HCT116 (cell line): ENCODE measurements at regions not wholly inside any gene's neighbourhood (a gene's known extent, or its start where the extent isn't known, plus 50 kb on each side); places are given as distances from the start of the nearest gene placed in this dataset.

ENCODE experiments used
- ATAC-seq: fragments of 200-7000 bp; cut with Tn5 transposase; 2 replicates; pipeline ENCODE4 v1.9.1; 2020; ENCODE audit warnings: mild to moderate bottlenecking, moderate library complexity
- BruUV-seq: library from RNA; stranded (reverse); fragments of 400-500 nt; replicated peaks from 2 replicates; lab custom pipeline; 2021; lab: Mats Ljungman, UMichigan
- CTCF ChIA-PET: fragments of 300-600 bp; sonication (Branson Sonifier 250); formaldehyde crosslinking; loops from one replicate; lab custom pipeline; 2021; ENCODE audit warnings: antibody characterized with exemption; lab: Charles Lee
- POLR2A ChIA-PET: fragments of 300-600, 350-600 bp; sonication (Branson Sonifier 250); formaldehyde crosslinking; loops from one replicate; lab custom pipeline; 2021; ENCODE audit warnings: antibody characterized with exemption; lab: Charles Lee
- RAD21 ChIA-PET, 2 experiments: fragments of 300-600 bp; sonication (Branson Sonifier 250); formaldehyde crosslinking; loops; one replicate each; lab custom pipeline; 2023; ENCODE audit warnings: low total read pairs in 2 of 2; ENCODE audit not compliant: uncharacterized antibody in 2 of 2, unreplicated experiment in 2 of 2, low non-redundant PET in 1 of 2; lab: Charles Lee
- DNase-seq: peaks from one replicate; pipeline ENCODE4 v3.0.0-alpha.2; 2010; ENCODE audit warnings: low read depth, low spot score
- H2AFZ ChIP-seq: fragments of 200-600 bp; shearing (Covaris generic), sonication (generic); 2 replicates; pipeline ENCODE4 v1.6.1; 2017; ENCODE audit warnings: low read depth, mixed run types, mixed read lengths, antibody characterized with exemption, low read length; ENCODE audit not compliant: poor library complexity, severe bottlenecking
- H3K27ac ChIP-seq: 2 replicates; pipeline ENCODE4 v1.5.1; 2012; ENCODE audit warnings: low read depth, low read length
- H3K27me3 ChIP-seq: fragments of 200-600 bp; sonication (generic); 2 replicates; pipeline ENCODE4 v1.6.1; 2016; ENCODE audit warnings: mixed run types, low read length, mixed read lengths; ENCODE audit not compliant: insufficient read depth
- H3K36me3 ChIP-seq, 2 experiments: fragments of 200-500 bp in 1 of 2; fragments of 200-600 bp in 1 of 2; sonication (Bioruptor generic) in 1 of 2; sonication (generic) in 1 of 2; 2 replicates each; pipeline versions ENCODE4 v1.5.1 to v1.6.1; 2014 to 2016; ENCODE audit warnings: low read length in 2 of 2, inconsistent platforms in 1 of 2, mixed read lengths in 1 of 2, mixed run types in 1 of 2; ENCODE audit not compliant: insufficient read depth in 2 of 2, control insufficient read depth in 1 of 2
- H3K4me1 ChIP-seq, 2 experiments: fragments of 200-600 bp in 1 of 2; sonication (generic) in 1 of 2; 2 replicates each; pipeline versions ENCODE4 v1.5.1 to v1.6.1; 2012 to 2017; ENCODE audit warnings: low read length in 2 of 2, inconsistent platforms in 1 of 2, mild to moderate bottlenecking in 1 of 2, mixed read lengths in 1 of 2, mixed run types in 1 of 2, moderate library complexity in 1 of 2; ENCODE audit not compliant: insufficient read depth in 2 of 2, control insufficient read depth in 1 of 2
- H3K4me2 ChIP-seq: fragments of 200-600 bp; sonication (generic); 2 replicates; pipeline ENCODE4 v1.6.1; 2017; ENCODE audit warnings: mixed run types, low read length, mixed read lengths
- H3K4me3 ChIP-seq, 2 experiments: fragments of 200-600 bp in 1 of 2; sonication (generic) in 1 of 2; replicated peaks in 1 of 2; 2 replicates each; pipeline ENCODE4 v1.5.1; 2011 to 2016; ENCODE audit warnings: low read length in 2 of 2, control low read depth in 1 of 2, low read depth in 1 of 2, mild to moderate bottlenecking in 1 of 2, mixed read lengths in 1 of 2, mixed run types in 1 of 2
- H3K79me2 ChIP-seq: fragments of 200-600 bp; sonication (generic); 2 replicates; pipeline ENCODE4 v1.6.1; 2017; ENCODE audit warnings: mild to moderate bottlenecking, mixed run types, low read length, moderate library complexity, mixed read lengths; ENCODE audit not compliant: insufficient read depth
- H3K9ac ChIP-seq: fragments of 200-600 bp; sonication (generic); 2 replicates; pipeline ENCODE4 v1.6.1; 2016; ENCODE audit warnings: low read length, mixed read lengths
- H3K9me2 ChIP-seq: fragments of 200-600 bp; sonication (generic), shearing (Covaris generic); 2 replicates; pipeline ENCODE4 v1.6.1; 2017; ENCODE audit warnings: mixed run types, mild to moderate bottlenecking, moderate library complexity; ENCODE audit not compliant: insufficient read depth
- H3K9me3 ChIP-seq, 2 experiments: fragments of 200-500 bp in 1 of 2; fragments of 200-600 bp in 1 of 2; sonication (Bioruptor generic) in 1 of 2; sonication (generic) in 1 of 2; 2 replicates each; pipeline ENCODE4 v1.6.1; 2014 to 2017; ENCODE audit warnings: low read length in 2 of 2, mixed read lengths in 2 of 2, inconsistent platforms in 1 of 2, low read depth in 1 of 2, mild to moderate bottlenecking in 1 of 2, mixed run types in 1 of 2, moderate library complexity in 1 of 2; ENCODE audit not compliant: control insufficient read depth in 1 of 2, insufficient read depth in 1 of 2
- H4K20me1 ChIP-seq: fragments of 200-600 bp; sonication (generic), shearing (Covaris generic); 2 replicates; pipeline ENCODE4 v1.6.1; 2017; ENCODE audit warnings: mixed run types, mild to moderate bottlenecking, moderate library complexity; ENCODE audit not compliant: insufficient read depth
- CBX3 ChIP-seq: IDR thresholded peaks from 2 replicates; pipeline ENCODE4 v1.6.1; 2012; ENCODE audit warnings: low read depth
- CTCF ChIP-seq, 3 experiments: fragments of 200-600 bp in 1 of 3; sonication (generic) in 1 of 3; IDR thresholded peaks in 2 of 3; conservative IDR thresholded peaks in 1 of 3; 2 replicates each; pipeline ENCODE4 v1.5.1; 2012 to 2017; ENCODE audit warnings: low read depth in 2 of 3, low read length in 2 of 3, antibody characterized with exemption in 1 of 3, borderline replicate concordance in 1 of 3, control low read depth in 1 of 3, mild to moderate bottlenecking in 1 of 3, mixed read lengths in 1 of 3, mixed run types in 1 of 3, moderate library complexity in 1 of 3; ENCODE audit not compliant: insufficient read depth in 1 of 3
- EGR1 ChIP-seq: IDR thresholded peaks from 2 replicates; pipeline ENCODE4 v1.6.1; 2012; ENCODE audit warnings: low read depth
- ELF1 ChIP-seq: IDR thresholded peaks from 2 replicates; pipeline ENCODE4 v1.6.1; 2012; ENCODE audit warnings: low read depth, borderline replicate concordance
- EZH2 ChIP-seq: fragments of 200-600 bp; sonication (generic); IDR thresholded peaks from 2 replicates; pipeline ENCODE4 v1.6.1; 2017; ENCODE audit warnings: antibody characterized with exemption, mixed run types
- FOSL1 ChIP-seq: IDR thresholded peaks from 2 replicates; pipeline ENCODE4 v1.6.1; 2012; ENCODE audit warnings: low read depth
- POLR2A ChIP-seq: IDR thresholded peaks from 2 replicates; pipeline ENCODE4 v1.7.0; 2011; ENCODE audit warnings: borderline replicate concordance; ENCODE audit not compliant: insufficient read depth, insufficient read length; ENCODE audit errors: extremely low read depth
- RAD21 ChIP-seq: IDR thresholded peaks from 2 replicates; pipeline ENCODE4 v1.6.1; 2012; ENCODE audit warnings: low read depth, mild to moderate bottlenecking
- SP1 ChIP-seq: IDR thresholded peaks from 2 replicates; pipeline ENCODE4 v1.6.1; 2012; ENCODE audit warnings: low read depth
- TCF7L2 ChIP-seq: IDR thresholded peaks from 2 replicates; pipeline ENCODE4 v1.7.0; 2011; ENCODE audit warnings: borderline replicate concordance, inconsistent platforms; ENCODE audit not compliant: insufficient read depth, insufficient read length; ENCODE audit errors: extremely low read depth
- YY1 ChIP-seq: IDR thresholded peaks from 2 replicates; pipeline ENCODE4 v1.6.1; 2011; ENCODE audit warnings: low read length, low read depth, moderate library complexity, mild to moderate bottlenecking; ENCODE audit not compliant: insufficient replicate concordance; ENCODE audit errors: extremely low read depth
- ZFX ChIP-seq: fragments of 450-650 bp; IDR thresholded peaks from 2 replicates; pipeline ENCODE4 v1.6.1; 2017
- ZNF274 ChIP-seq: fragments of 200-500 bp; sonication (Bioruptor generic); IDR thresholded peaks from 2 replicates; pipeline ENCODE4 v1.6.1; 2014; ENCODE audit warnings: mild to moderate bottlenecking, low read depth, low read length, inconsistent platforms
- intact Hi-C: fragments of 100-400 bp; cut with micrococcal nuclease; formaldehyde crosslinking; loops from 2 replicates; pipeline ENCODE4 v1.10.0; 2022

- TF ChIP-seq CTCF (IDR thresholded peaks at IDR 0.05 in 2 of 3, conservative IDR thresholded peaks at IDR 0.05 in 1 of 3; ENCODE audit: borderline replicate concordance in 1 of 3, insufficient read depth in 1 of 3, low read depth in 2 of 3, low read length in 2 of 3): no peak
- TF ChIP-seq SP1: no peak
Measured at GRCh38 chr2:198957181-198957580, 500.6 kb downstream of the SATB2 start (continued).

GRCh38 chr2:198953328-198953727 is 504.4 kb downstream of the SATB2 start:
- Histone ChIP-seq H3K36me3 (no peaks in the 10 kb centered on the region), H3K9ac (no peak overlapping the region), H3K4me1 (no peaks in the 10 kb centered on the region), H4K20me1 (no peaks in the 10 kb centered on the region), H3K9me3 (no peaks in the 10 kb centered on the region), H3K4me2 (no peak overlapping the region), H3K27ac (no peak overlapping the region), H2AFZ (no peak overlapping the region), H3K27me3 (no peaks in the 10 kb centered on the region)
- ATAC-seq: no peak
- intact Hi-C loops: no loop called here
- RAD21 ChIA-PET: no interaction called here
- no TSS peak for BruUV-seq
- POLR2A ChIA-PET: no interaction called here
- CTCF ChIA-PET: no interaction called here
- DNase-seq: no peak
- TF ChIP-seq FOSL1: no peak
- TF ChIP-seq ELF1: no peak
- TF ChIP-seq YY1: no peak
- TF ChIP-seq, all 23 proteins: peak for 0
- Histone ChIP-seq H3K79me2 (no peaks in the 10 kb centered on the region), H3K9me2 (no peaks in the 10 kb centered on the region), H3K4me3 (no peak overlapping the region)

GRCh38 chr2:198950803-198951202 is 506.9 kb downstream of the SATB2 start:
- ChIA-PET CTCF (no interaction called here), RAD21 (no interaction called here), POLR2A (no interaction called here)
- Histone ChIP-seq H2AFZ (no peak overlapping the region), H3K4me2 (no peak overlapping the region), H3K27ac (no peak overlapping the region), H4K20me1 (no peaks in the 10 kb centered on the region), H3K4me3 (no peak overlapping the region), H3K9me2 (no peaks in the 10 kb centered on the region), H3K36me3 (no peaks in the 10 kb centered on the region), H3K79me2 (no peaks in the 10 kb centered on the region), H3K9ac (no peak overlapping the region), H3K4me1 (no peaks in the 10 kb centered on the region), H3K9me3 (no peaks in the 10 kb centered on the region), H3K27me3 (no peaks in the 10 kb centered on the region)
- DNase-seq (no peak), ATAC-seq (no peak)
- intact Hi-C loops: no loop called here
- BruUV-seq: no TSS peak
- no peak for TF ChIP-seq CTCF (IDR thresholded peaks at IDR 0.05 in 2 of 3, conservative IDR thresholded peaks at IDR 0.05 in 1 of 3; ENCODE audit: borderline replicate concordance in 1 of 3, insufficient read depth in 1 of 3, low read depth in 2 of 3, low read length in 2 of 3)
- no peak for TF ChIP-seq POLR2A
- no peak for TF ChIP-seq TCF7L2
- TF ChIP-seq ZFX: no peak
- TF ChIP-seq EZH2: no peak
- no peak for TF ChIP-seq ZNF274
- TF ChIP-seq RAD21: no peak
- no peak for TF ChIP-seq EGR1
- TF ChIP-seq CBX3: no peak
